Astrocyte (in vitro differentiated cells and primary cell): ENCODE measurements at regions not wholly inside any gene's neighbourhood (a gene's known extent, or its start where the extent isn't known, plus 50 kb on each side); places are given as distances from the start of the nearest gene placed in this dataset.

ENCODE experiments used
- DNase-seq: peaks from one replicate; pipeline ENCODE4 v3.0.0-alpha.2; 2010; ENCODE audit warnings: low read depth
- FAIRE-seq: peaks from 2 replicates; lab custom pipeline; 2011; peaks lifted over from hg19 to GRCh38; lab: Jason Lieb, UNC
- H2AFZ ChIP-seq: 2 replicates; pipeline ENCODE4 v1.6.0; 2012; ENCODE audit warnings: low read depth, low read length, inconsistent platforms
- H3K27ac ChIP-seq: 2 replicates; pipeline ENCODE4 v1.5.1; 2011; ENCODE audit warnings: low read depth, low read length, inconsistent platforms
- H3K27me3 ChIP-seq: 2 replicates; pipeline ENCODE4 v1.6.0; 2011; ENCODE audit warnings: low read length, inconsistent platforms; ENCODE audit not compliant: insufficient read depth
- H3K36me3 ChIP-seq: 2 replicates; pipeline ENCODE4 v1.5.1; 2011; ENCODE audit warnings: low read length, inconsistent platforms; ENCODE audit not compliant: insufficient read depth
- H3K4me1 ChIP-seq: 2 replicates; pipeline ENCODE4 v1.5.1; 2011; ENCODE audit warnings: low read length, inconsistent platforms; ENCODE audit not compliant: insufficient read depth
- H3K4me2 ChIP-seq: 2 replicates; pipeline ENCODE4 v1.6.0; 2012; ENCODE audit warnings: low read length, inconsistent platforms
- H3K4me3 ChIP-seq: 2 replicates; pipeline ENCODE4 v1.5.1; 2011; ENCODE audit warnings: low read depth, mild to moderate bottlenecking, low read length, inconsistent platforms; ENCODE audit not compliant: insufficient read depth
- H3K79me2 ChIP-seq: 2 replicates; pipeline ENCODE4 v1.6.0; 2012; ENCODE audit warnings: mild to moderate bottlenecking, low read length, inconsistent platforms; ENCODE audit not compliant: insufficient read depth
- H3K9ac ChIP-seq: 2 replicates; pipeline ENCODE4 v1.6.0; 2012; ENCODE audit warnings: mild to moderate bottlenecking, low read length, inconsistent platforms
- H3K9me3 ChIP-seq: 2 replicates; pipeline ENCODE4 v1.5.1; 2012; ENCODE audit warnings: low read depth, mild to moderate bottlenecking, low read length, inconsistent platforms; ENCODE audit not compliant: insufficient read depth
- H4K20me1 ChIP-seq: 2 replicates; pipeline ENCODE4 v1.6.0; 2012; ENCODE audit warnings: low read length, inconsistent platforms; ENCODE audit not compliant: insufficient read depth
- H3K27ac Mint-ChIP-seq: one replicate; pipeline ENCODE4 v1.8.0; 2021; ENCODE audit warnings: mild to moderate bottlenecking, mixed read lengths; ENCODE audit not compliant: unreplicated experiment
- H3K27me3 Mint-ChIP-seq: one replicate; pipeline ENCODE4 v1.8.0; 2021; ENCODE audit warnings: low read depth, mixed read lengths; ENCODE audit not compliant: unreplicated experiment
- H3K36me3 Mint-ChIP-seq: one replicate; pipeline ENCODE4 v1.8.0; 2021; ENCODE audit warnings: low read depth, mixed read lengths; ENCODE audit not compliant: unreplicated experiment
- H3K4me1 Mint-ChIP-seq: one replicate; pipeline ENCODE4 v1.8.0; 2021; ENCODE audit warnings: low read depth, mixed read lengths; ENCODE audit not compliant: unreplicated experiment
- H3K4me3 Mint-ChIP-seq: one replicate; pipeline ENCODE4 v1.8.0; 2021; ENCODE audit warnings: mild to moderate bottlenecking, moderate library complexity, mixed read lengths; ENCODE audit not compliant: unreplicated experiment
- H3K9me3 Mint-ChIP-seq: one replicate; pipeline ENCODE4 v1.8.0; 2021; ENCODE audit warnings: mild to moderate bottlenecking, mixed read lengths; ENCODE audit not compliant: unreplicated experiment
- CTCF ChIP-seq: IDR thresholded peaks from 2 replicates; pipeline ENCODE4 v1.5.1; 2011; ENCODE audit warnings: low read depth, mild to moderate bottlenecking, inconsistent platforms, low read length, moderate library complexity; ENCODE audit not compliant: insufficient read depth
- EZH2 ChIP-seq: IDR thresholded peaks from 2 replicates; pipeline ENCODE4 v1.6.1; 2012; ENCODE audit warnings: mild to moderate bottlenecking, low read length, inconsistent platforms; ENCODE audit not compliant: insufficient read depth

DNA sequence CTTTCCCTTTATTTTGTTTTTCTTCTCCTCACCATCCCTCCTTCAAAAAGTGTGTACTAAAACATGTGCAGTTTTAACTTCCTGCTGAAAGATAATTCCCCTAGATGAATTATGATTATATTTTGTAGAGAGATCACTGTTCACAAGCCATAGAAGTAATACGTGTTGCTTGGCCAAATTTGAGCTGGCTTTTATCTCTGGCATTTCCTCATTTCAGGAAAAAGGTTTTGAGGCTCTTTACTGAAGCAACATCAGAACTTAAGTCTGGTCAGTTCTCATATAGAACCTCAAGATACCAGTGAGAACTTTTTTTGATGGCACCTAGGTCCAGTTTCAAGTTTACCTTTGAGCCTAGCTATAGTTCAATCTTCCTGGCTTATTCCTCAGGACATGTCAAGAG lies 463.3 kb downstream of the INHBA start:
- no peaks in the 10 kb centered on the region for H3K4me1 ChIP-seq
- no peaks in the 10 kb centered on the region for H3K27me3 Mint-ChIP-seq
- no peak overlapping the region for H3K4me3 ChIP-seq
- no peaks in the 10 kb centered on the region for H3K36me3 ChIP-seq
- no peaks in the 10 kb centered on the region for H4K20me1 ChIP-seq
- H3K27ac Mint-ChIP-seq, result no peak overlapping the region
- DNase-seq, result no peak
- no peaks in the 10 kb centered on the region for H3K27me3 ChIP-seq
- H3K4me1 Mint-ChIP-seq, result peaks cover 18% of the 10 kb centered on the region
- TF ChIP-seq CTCF (no peak), EZH2 (no peak)
- H3K9ac ChIP-seq, result no peak overlapping the region
- H3K4me3 Mint-ChIP-seq, result no peak overlapping the region
- no peak for FAIRE-seq
- H2AFZ ChIP-seq, result no peak overlapping the region
- H3K4me2 ChIP-seq, result no peak overlapping the region
- no peaks in the 10 kb centered on the region for H3K36me3 Mint-ChIP-seq
- no peaks in the 10 kb centered on the region for H3K79me2 ChIP-seq
- H3K9me3 ChIP-seq, result no peaks in the 10 kb centered on the region
- H3K27ac ChIP-seq, result no peak overlapping the region
- peaks cover 3% of the 10 kb centered on the region for H3K9me3 Mint-ChIP-seq

- Mint-ChIP-seq H3K4me3 (no peak overlapping the region), H3K36me3 (no peaks in the 10 kb centered on the region), H3K9me3 (peaks cover 3% of the 10 kb centered on the region), H3K27ac (peak overlapping the region; percentile 22), H3K4me1 (peaks cover 16% of the 10 kb centered on the region), H3K27me3 (no peaks in the 10 kb centered on the region)
- no peak overlapping the region for H3K4me2 ChIP-seq
- H3K27me3 ChIP-seq, result no peaks in the 10 kb centered on the region
- no peak overlapping the region for H3K4me3 ChIP-seq
- TF ChIP-seq EZH2 (no peak), CTCF (no peak)
- no peaks in the 10 kb centered on the region for H3K9me3 ChIP-seq
- FAIRE-seq (peak; percentile 93), DNase-seq (peak; percentile 33)
- no peaks in the 10 kb centered on the region for H3K79me2 ChIP-seq
- H3K27ac ChIP-seq, result no peak overlapping the region
- H3K9ac ChIP-seq, result no peak overlapping the region
- no peaks in the 10 kb centered on the region for H3K36me3 ChIP-seq
- H3K4me1 ChIP-seq, result no peaks in the 10 kb centered on the region
- no peak overlapping the region for H2AFZ ChIP-seq
- no peaks in the 10 kb centered on the region for H4K20me1 ChIP-seq
Measured at GRCh38 chr7:41238851-41239331, 464.0 kb downstream of the INHBA start.

DNA sequence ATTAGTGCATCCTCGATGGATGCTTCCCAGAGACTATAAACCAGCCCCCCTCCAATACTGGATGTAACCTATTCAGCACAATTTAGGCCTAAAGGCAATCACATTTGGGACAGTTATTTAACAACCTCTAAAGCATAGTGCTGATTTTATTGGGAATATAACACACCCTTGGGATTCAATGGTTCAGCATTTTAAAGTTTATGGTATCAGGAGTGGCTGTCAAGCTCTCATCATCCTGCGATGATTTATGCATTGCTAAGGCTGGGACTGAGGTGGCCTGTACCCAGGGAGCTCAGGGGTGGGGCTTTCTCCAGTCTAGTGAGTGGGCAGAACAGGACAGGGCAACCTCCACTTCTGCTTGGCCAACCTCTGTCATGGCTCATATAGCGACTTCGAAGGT lies 464.9 kb downstream of the INHBA start:
- no peak overlapping the region for H3K4me3 ChIP-seq
- no peak overlapping the region for H3K4me2 ChIP-seq
- Mint-ChIP-seq H3K4me3 (no peak overlapping the region), H3K27me3 (no peaks in the 10 kb centered on the region), H3K9me3 (peaks cover 3% of the 10 kb centered on the region), H3K27ac (no peak overlapping the region), H3K4me1 (peaks cover 21% of the 10 kb centered on the region), H3K36me3 (no peaks in the 10 kb centered on the region)
- no peaks in the 10 kb centered on the region for H3K9me3 ChIP-seq
- no peak for FAIRE-seq
- TF ChIP-seq CTCF (no peak), EZH2 (no peak)
- no peaks in the 10 kb centered on the region for H3K4me1 ChIP-seq
- no peaks in the 10 kb centered on the region for H3K27me3 ChIP-seq
- H2AFZ ChIP-seq, result no peak overlapping the region
- H3K79me2 ChIP-seq, result no peaks in the 10 kb centered on the region
- H4K20me1 ChIP-seq, result no peaks in the 10 kb centered on the region
- DNase-seq, result no peak
- no peak overlapping the region for H3K27ac ChIP-seq
- no peak overlapping the region for H3K9ac ChIP-seq
- H3K36me3 ChIP-seq, result no peaks in the 10 kb centered on the region
